Kidney capillary endothelial cell (primary cell): ENCODE measurements at regions not wholly inside any gene's neighbourhood (a gene's known extent, or its start where the extent isn't known, plus 50 kb on each side); places are given as distances from the start of the nearest gene placed in this dataset.

ENCODE experiments used
- DNase-seq: peaks from one replicate; pipeline ENCODE4 v3.0.0-alpha.2; 2018; ENCODE audit warnings: low spot score

GRCh38 chr4:183763990-183764754, 105.1 kb downstream of the TRAPPC11 start:
- DNase-seq: no peak

GRCh38 chr4:183765251-183765911, 106.3 kb downstream of the TRAPPC11 start:
- DNase-seq: no peak

DNA sequence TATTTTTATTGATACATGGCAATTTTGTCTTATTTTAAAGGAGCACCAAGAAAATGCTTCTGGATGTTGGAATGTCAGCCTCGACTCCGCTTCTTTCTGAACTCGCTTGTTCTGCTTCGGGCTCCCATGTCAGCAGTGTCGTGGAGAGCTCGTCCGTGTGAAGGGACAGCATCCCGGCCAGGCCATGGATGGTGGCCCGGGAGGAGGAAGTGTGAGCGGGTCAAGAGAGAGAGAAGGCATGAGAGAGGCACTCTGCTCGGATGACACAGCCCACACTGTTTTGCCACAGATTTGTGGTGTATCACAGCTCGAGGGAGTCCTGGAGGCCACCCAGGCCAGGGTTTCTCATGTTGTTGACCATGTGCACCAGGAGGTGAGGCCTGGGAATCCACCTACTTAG, 107.0 kb downstream of the TRAPPC11 start:
- DNase-seq: no peak

- no peak for DNase-seq
These were observed 111.8 kb downstream of the TRAPPC11 start for GRCh38 chr4:183770906-183771305.

DNA sequence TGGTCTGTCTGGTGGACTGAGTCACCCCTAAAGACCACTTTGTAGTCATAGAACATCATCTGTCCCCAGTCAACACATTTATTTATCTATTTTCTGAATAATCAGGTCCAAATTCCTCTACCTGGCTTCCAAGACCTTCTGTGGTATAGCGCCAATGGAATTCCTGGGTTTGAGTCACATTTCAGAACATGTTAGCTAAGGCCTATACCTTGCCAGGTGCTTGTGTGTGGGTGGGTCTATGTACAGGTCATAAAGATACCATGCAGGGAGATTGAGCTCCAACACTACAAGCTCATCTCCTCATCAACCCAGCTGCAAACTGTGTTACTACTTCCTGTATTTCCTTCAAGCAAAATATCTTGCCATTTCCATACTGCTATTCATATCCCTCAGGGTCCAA, 113.3 kb downstream of the TRAPPC11 start:
- DNase-seq: no peak

- no peak for DNase-seq
These were observed 114.7 kb downstream of the TRAPPC11 start for GRCh38 chr4:183773790-183774189.

DNA sequence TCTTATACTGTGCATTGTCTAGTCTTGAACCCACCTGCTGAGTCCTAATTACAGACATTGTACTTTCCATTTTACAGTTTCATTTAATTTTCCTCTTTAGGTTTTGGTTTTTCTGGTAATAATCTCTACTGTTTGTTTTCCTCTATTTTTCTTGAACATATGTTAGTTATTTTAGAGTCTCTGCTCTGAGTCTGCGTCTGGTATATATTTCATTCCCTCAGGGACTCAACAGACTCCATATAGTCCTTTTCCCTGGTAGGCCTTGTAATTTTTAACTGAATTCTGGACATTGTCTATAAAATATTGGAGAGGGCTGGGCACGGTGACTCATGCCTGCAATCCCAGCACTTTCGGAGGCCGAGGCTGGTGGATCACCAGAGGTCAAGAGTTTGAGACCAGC, 121.8 kb upstream of the STOX2 start:
- DNase-seq: no peak

DNA sequence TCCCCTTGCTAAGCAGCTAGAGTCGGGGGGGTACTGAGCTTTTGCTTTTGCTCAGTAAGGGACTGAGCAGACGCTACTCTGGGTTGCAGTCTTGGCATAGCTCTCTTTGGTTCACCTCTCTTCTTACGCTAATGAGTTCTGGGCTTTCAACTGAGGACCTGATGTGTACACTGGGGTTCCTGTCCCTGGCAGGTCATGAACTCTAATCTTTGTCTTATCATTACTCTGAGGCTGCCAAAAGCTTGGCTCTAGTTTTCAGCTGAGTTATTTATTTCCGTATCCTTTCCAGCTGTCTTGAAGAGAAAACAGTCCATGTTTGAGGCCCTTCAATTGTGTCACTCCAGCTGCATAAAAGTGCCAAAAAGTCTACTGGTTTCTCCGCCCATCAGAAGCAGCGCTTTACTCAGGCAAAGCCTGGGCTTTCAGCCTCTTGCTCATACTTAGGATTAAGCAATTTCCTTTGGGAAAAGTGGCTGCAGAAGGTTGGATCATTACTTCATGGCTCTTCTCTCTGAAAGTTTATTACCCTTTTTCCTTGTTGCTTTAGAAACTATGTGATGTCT, 121.0 kb upstream of the STOX2 start:
- no peak for DNase-seq

GRCh38 chr4:183788308-183788905, 116.7 kb upstream of the STOX2 start:
- no peak for DNase-seq

DNA sequence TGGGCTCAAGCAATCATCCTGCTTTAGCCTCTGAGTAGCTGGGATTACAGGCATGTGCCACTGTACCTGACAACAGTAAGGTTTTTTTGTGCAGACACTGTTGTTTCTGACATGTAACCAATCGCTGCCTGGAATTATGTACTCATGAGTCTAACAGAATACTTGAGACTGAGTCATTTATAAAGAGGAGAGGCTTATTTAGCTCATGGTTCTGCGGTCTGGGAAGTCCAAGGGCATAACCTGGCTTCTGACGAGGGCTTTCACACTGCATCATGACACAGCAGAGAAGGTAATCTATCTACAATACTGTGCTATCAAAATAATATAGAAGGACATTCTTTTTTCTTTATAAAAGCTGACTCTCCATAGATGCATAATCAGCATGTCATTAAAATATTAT, 115.5 kb upstream of the STOX2 start:
- DNase-seq: no peak

DNA sequence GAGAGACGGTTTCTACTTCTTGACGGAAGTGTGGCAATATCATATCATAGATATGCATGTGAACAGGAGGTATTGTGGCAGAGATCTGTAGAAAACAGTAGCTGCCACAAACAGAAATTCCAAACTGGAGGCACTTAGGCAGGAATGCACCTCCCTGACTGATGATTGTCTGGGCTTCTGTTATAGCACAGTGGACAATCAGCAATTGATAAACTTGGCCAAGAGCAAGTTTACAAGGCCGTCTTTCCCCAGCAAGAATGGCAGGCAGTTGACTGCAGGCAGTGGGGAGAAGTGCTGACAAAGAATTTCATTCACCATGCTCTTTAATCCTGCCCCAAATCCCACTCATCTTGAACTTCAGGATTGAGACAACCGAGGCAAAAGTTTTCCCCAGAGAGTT, 114.4 kb upstream of the STOX2 start:
- no peak for DNase-seq

DNA sequence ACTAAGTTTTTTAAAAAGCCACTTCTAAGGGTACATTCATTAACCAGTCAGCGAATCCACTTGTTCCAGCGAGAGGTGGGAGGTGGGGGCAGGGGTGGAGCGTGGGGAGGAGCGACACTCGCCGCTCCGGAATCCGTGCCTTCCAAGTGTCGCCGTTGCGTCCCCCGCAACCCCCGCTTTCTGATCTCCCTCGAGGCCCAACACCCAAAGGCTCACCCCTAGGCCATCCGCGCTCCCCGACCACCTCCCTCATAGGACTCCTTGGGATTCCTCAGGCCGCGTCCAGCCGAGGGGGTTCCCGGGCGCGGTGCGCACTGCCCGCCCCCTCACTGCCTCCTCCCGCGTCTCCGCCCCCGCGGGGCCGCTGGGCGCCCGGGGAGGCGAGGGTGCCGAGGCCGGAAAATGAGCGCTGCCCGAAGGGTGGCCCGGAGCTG, 108.1 kb upstream of the STOX2 start:
- no peak for DNase-seq

DNA sequence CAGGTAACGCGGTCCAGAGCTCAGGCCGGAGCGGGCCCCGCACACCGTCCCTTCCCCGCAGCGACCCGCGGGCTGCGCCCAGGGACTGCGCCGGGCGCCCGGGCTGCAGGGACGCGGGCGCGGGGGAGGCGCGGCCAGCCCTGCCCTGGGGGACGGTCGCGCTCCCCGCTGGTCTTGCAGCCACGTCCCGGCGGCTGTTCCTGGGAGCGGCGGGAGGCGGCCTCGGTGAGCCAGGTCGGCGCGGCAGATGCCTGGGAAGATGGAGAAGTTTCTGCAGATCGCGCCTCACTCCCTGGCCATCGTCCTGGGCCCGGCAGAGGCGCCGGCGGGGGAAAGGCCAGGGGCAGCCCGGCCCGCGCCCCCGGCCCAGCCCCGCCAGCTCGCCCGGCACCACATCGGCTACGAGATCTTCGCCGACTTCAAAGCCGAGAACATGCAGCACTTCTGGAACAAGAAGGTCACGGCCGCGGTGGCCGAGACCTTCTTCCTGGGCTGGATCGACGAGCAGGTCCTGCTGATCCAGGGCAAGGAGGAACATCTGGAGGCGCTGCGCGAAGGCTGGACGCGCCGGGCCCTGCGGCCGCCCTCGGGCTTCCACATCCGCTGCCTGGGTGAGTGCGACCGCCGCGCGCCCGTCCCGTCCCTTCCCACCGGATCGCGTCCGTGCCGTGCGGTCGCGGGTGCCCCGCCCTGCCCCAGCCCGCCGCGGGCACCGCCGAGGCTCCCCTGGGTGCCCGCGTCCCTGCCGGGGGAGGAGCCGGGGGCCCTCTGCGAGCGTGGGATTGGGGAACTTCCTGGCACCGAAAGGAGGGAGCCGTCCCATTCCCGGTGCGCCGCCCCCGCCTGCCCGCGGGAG, 107.4 kb upstream of the STOX2 start:
- DNase-seq: peak; percentile 23

- DNase-seq: no peak
These were observed 106.5 kb upstream of the STOX2 start for GRCh38 chr4:183798301-183799253.

DNA sequence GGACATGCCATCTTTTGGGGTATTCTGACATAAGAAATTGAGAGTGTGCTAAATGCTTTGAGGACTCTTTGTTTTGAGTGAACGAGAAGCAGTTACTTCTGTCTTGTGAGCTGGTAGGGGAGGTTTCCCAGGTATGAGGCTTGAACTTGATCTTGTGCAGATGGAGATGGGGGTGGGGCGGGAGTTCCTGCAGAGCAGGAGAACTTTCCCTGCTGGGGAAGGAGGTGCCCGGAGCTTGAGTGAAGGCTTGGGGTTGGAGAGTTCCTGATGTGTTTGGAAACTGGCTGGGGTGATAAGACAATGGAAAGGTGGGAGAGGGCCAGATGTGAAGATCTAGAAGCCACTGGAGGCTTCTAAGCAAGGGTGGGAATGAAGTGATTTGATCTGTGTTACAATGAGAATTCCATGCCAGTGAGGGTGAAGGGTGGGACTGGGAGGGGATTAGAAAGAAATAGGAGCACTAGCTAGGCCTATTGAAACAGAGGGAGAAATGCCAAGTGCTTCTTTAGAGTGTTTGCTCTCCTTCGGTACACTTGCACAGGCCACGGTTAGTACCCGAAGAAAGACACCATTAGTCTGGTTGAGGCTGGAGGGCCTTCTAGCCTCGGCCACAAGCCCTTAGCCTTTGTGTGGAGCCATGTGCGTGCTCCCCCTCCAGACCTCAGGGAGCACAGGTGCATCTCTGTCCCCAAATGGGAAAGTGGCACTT, 103.5 kb upstream of the STOX2 start:
- DNase-seq: no peak

DNA sequence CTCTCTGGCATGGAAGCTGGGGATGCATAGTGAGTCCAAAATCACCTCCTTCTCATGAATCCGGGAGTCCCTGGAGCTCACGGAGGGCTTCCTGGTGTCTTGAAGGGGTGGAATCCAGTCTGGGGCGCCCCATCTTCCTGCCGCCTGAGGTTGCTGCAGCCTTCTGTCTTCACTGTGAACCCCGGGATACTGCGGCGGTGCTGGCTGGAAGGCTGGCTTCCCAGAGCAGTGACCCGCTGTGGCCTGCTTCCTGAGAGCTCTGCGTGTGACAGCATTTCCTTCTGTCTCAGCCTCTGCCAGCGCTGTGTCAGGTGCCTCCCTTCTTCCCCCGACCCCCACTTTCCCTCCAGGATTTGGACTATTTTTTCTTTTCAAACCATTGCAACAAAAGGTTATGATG, 98.8 kb upstream of the STOX2 start:
- DNase-seq: no peak

DNA sequence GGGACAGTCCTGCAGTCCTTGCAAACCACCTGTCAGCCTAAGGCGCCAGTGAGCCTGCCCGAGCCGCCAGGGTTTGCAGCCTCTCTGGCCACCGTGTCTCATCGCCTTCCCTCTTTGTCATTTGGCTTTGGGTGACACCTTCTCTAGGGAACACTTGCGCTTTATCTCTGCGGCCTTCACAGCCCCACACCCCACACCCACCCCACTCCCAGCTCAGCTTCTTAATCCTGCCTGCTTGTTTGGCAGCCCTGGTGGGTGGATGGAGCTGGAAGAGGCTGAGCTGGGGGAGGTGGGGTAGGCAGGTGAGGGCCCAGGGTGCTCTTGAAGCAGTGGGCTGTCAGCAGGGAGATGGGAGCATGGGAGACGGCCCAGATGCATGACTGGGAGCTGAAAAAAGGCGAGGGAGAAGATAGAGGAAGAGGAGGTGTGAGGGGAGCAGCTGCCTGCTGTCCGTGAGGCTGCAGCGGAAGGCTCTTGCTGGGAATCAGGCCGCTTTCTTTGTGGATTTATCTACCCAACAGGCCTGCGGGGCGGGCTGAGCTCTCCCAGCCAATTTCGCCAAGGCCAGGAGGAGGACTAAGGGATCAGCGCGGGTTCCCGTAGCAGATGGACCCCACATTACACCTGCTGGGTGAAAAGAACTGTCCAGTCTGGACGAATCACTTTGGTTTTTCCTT, 97.5 kb upstream of the STOX2 start:
- no peak for DNase-seq

DNA sequence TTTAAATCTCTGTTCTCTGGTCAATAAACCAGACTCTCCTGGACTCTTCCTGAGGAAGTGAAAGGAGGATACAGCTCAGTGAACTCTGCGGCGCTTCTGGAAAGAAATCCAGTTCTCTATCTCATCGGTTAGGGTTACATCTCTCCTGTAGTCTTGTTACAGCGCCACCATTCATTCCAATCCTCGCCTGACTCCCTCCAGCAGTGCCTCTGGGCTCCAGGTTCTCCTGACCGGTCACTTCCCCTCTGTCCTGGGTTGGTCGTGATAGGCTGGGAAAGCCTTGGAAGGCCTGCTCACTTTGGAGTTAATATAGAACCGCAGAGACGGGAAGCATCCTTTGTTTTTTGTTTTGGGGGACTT, 97.0 kb upstream of the STOX2 start:
- DNase-seq: no peak

DNA sequence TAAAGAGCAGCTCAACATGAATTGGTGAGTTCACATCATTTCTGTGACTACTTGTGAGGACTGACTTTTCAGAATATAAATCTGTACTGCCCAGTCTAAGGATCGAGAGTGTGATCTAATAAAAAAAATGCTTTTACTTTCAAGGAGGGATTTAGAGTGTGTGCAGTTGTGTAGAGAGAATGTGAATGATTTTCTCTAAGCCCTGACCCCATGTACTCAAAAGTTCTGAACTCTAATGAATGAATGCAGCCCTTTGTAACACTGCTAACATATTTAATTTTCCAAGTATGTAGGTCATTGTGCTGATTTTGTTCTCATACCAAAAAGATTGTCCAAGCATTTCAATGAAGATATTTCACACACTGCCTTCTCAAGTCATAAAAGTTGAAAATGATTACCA, 92.5 kb upstream of the STOX2 start:
- DNase-seq: no peak

GRCh38 chr4:183814461-183814860, 90.6 kb upstream of the STOX2 start:
- DNase-seq: no peak
